Astrocyte of the spinal cord (primary cell): ENCODE measurements at regions not wholly inside any gene's neighbourhood (a gene's known extent, or its start where the extent isn't known, plus 50 kb on each side); places are given as distances from the start of the nearest gene placed in this dataset.

Source experiments
- DNase-seq: peaks from one replicate; pipeline ENCODE4 v3.0.0; 2011; ENCODE audit warnings: low read depth, low spot score
- H3K4me3 ChIP-seq: 2 replicates; pipeline ENCODE4 v1.5.1; 2011; ENCODE audit warnings: low read depth, mild to moderate bottlenecking, low read length, moderate library complexity
- in situ Hi-C: cut with HindIII; loops from 2 replicates; pipeline ENCODE4 v1.10.0; 2017; ENCODE audit warnings: low sequenced_read_pairs
- TF ChIP-seq, protein P1 (sequence below): IDR thresholded peaks from 2 replicates; pipeline ENCODE4 v1.5.1; 2012; ENCODE audit warnings: low read depth, mild to moderate bottlenecking, low read length, inconsistent platforms

DNA sequence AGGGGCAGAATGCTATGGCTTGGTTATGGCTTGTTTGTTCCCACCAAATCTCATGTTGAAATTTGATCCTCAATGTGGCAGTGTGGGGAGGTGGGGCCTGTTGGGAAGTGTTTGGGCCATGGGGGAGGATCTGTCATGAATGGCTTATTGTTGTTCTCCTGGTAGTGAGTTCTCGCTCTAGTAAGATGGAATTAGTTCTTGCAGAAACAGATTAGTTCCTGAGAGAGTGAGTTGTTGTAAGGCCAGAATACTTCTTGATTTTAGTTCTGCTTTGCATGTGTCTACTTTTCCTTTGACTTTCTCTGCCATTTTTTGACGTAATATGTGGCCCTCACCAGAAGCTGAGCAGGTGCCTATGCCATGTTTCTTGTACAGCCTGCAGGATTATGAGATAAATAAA lies 188.2 kb downstream of the KIF20B start:
- in situ Hi-C loops, result no loop called here
- TF ChIP-seq, protein P1, sequence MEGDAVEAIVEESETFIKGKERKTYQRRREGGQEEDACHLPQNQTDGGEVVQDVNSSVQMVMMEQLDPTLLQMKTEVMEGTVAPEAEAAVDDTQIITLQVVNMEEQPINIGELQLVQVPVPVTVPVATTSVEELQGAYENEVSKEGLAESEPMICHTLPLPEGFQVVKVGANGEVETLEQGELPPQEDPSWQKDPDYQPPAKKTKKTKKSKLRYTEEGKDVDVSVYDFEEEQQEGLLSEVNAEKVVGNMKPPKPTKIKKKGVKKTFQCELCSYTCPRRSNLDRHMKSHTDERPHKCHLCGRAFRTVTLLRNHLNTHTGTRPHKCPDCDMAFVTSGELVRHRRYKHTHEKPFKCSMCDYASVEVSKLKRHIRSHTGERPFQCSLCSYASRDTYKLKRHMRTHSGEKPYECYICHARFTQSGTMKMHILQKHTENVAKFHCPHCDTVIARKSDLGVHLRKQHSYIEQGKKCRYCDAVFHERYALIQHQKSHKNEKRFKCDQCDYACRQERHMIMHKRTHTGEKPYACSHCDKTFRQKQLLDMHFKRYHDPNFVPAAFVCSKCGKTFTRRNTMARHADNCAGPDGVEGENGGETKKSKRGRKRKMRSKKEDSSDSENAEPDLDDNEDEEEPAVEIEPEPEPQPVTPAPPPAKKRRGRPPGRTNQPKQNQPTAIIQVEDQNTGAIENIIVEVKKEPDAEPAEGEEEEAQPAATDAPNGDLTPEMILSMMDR, result no peak
- DNase-seq, result no peak
- no peak overlapping the region for H3K4me3 ChIP-seq

- in situ Hi-C loops, result no loop called here
- H3K4me3 ChIP-seq, result no peak overlapping the region
- TF ChIP-seq, protein P1, result no peak
- DNase-seq, result no peak
Measured at GRCh38 chr10:89891006-89891535, 189.7 kb downstream of the KIF20B start.

DNA sequence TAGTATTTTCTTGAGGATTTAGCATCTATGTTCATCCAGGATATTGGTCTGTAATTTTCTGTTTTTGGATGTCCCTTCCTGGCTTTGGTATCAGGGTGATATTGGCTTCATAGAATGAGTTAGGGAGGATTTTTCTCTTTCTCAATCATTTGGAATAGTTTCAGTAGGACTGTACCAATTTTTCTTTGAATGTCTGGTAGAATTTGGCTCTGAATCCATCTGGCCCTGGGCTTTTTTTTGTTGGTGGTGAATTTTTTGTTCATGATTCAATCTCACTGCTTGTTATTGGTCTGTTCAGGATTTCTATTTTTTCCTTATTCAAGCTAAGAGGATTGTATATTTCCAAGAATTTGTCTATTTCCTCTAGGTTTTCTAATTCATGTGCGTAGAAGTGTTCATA lies 192.7 kb downstream of the KIF20B start:
- DNase-seq, result no peak
- in situ Hi-C loops, result no loop called here
- TF ChIP-seq, protein P1, result no peak
- no peak overlapping the region for H3K4me3 ChIP-seq

DNA sequence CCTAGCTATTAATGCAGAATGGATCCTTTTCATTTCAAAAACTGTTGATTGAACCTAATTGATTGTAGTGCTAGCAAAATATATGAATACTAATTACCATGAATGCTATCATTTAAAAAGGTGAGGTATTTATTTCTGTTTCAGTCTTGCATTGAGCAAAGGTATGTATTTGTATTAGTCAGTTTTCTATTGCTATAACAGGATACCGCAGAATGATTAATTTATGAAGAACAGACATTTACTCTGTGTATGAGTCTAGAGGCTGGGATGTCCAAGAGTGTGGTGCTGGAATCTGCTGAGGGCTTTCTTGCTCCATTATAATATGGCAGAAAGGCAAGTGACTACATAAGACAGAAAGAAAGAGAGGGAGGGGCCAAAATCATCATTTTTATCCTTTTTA lies 199.2 kb downstream of the KIF20B start:
- H3K4me3 ChIP-seq, result no peak overlapping the region
- in situ Hi-C loops, result no loop called here
- no peak for DNase-seq
- TF ChIP-seq, protein P1, result no peak

- TF ChIP-seq, protein P1, result no peak
- in situ Hi-C loops, result no loop called here
- DNase-seq, result no peak
Measured at GRCh38 chr10:89901895-89902294, 200.5 kb downstream of the KIF20B start.

DNA sequence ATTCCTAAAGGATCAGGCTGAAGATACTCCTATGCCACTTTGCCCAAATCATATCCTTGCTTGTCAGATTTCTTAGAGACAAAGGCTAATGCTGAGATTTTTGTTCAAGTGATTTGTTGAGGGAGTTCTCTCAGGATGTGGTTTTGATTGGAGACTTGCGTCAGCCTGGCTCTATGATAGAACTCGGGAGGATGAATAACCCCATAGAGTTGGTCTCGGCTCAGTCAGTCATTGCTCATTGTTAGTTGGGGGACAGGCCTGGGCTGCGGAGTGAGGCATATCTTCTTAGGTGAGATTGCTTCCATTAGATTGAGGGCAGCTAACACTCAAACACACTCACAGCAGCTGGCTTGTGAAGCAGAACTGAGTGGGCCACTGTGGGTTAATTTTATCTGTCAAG lies 203.4 kb downstream of the KIF20B start:
- TF ChIP-seq, protein P1, result no peak
- peak; percentile 21 for DNase-seq
- in situ Hi-C loops, result no loop called here
- no peak overlapping the region for H3K4me3 ChIP-seq

More at GRCh38 chr10:89901895-89902294, 200.5 kb downstream of the KIF20B start:
- H3K4me3 ChIP-seq, result no peak overlapping the region

DNA sequence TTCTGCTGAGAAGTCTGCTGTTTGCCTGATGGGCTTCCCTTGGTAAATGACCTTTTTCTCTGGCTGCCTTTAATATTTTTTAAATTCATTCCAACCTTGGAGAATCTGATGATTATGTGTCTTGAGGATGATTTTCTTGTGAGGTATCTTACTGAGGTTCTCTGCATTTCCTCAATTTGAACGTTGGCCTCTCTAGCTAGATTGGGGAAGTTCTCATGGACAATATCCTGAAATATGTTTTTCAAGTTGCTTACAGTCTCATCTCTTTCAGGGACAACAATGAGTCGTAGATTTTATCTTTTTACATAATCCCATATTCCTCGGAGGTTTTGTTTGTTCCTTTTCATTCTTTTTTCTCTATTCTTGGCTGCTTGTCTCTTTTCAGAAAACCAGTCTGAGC lies 208.4 kb downstream of the KIF20B start:
- no peak for DNase-seq
- no peak overlapping the region for H3K4me3 ChIP-seq
- TF ChIP-seq, protein P1, result no peak
- in situ Hi-C loops, result no loop called here
